GM19023 (cell line): ENCODE measurements at regions not wholly inside any gene's neighbourhood (a gene's known extent, or its start where the extent isn't known, plus 50 kb on each side); places are given as distances from the start of the nearest gene placed in this dataset.
"Not testable (repeated sequence)": the region's sequence is repeated elsewhere in the genome, so short reads cannot be mapped to it uniquely, and the experiment has no call there.

Experiments used
- ATAC-seq: cut with Tn5 transposase; IDR thresholded peaks from one replicate; pipeline ENCODE4 v1.9.1; 2021; ENCODE audit warnings: mild to moderate bottlenecking, moderate library complexity; ENCODE audit not compliant: unreplicated experiment

DNA sequence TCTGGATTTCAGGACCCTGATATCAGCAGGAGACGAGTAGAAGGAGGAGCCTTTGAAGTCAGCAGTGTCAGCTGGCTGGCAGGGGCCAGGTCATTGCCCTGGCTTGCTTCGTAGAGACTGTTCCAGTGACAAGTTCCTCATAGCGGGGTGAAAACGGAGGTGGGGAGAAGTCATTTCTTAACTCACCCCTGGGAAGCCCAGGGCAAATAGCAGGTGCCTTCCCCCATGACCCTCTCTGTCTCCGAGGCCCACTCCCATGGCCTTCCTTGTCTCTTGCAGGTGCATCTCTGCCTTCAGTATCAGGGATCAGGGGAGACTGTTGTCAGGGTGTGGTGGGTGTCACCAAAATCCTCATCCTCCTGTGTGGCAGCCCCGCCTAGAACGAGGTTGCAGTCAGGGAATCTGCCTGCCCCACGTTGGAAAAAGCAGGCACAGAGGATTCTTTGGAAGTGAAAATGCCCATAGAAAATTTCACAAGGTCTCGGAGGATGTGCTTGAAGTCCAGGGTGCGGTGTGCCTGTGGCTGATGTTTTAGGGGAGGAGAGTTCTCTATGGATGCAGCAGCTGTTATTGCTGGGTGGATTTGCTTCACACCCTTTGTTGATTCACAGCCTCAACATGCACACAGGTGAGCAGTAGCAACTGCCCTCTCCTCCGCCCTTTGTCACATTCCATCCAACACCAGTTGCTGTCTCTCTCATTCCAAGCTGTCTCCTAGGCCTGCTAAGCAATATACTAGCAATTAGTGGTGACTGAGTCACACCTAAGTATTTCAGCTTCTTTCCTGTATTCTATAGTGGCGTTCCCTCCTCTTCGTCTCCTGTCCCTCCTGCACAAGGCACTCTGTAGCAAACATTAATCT, 142.6 kb upstream of the FHL2 start:
- ATAC-seq: no peak

DNA sequence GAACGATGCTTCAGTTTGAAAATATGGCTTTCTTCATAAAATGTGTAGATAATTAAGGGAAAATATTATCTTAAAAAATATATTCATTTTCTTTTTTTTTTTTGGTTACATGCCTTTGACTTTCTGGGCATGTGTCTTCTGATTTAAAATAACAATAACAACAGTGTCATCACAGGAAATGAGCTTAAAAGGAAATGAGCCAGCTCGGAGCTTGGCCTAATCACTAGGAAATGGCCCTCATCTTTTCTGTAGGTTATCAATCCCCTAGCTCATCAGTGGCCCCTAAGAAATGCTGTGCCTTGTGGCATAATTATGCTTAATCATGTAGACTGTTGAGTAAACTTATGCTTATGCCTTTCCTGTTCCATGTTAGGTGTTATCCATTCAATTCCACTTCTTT, 141.8 kb upstream of the FHL2 start:
- no peak for ATAC-seq

DNA sequence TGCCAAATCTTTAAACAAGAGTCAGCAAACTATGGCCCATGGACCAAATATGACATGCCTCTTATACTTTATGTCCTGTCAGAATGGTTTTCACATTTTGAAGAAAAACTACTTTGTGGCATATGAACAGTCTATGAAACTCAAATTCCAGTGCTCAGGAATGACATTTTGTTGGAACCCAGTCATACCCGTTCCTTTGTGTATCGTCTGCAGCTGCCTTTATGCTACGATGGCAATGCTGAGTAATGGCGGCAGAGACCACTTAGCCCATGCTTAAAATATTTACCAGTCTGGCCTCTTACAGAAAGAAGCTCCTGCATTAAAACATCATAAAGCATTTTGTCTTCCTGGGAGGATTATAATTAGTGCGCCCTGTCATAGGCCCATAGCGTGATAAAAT, 140.5 kb upstream of the FHL2 start:
- ATAC-seq: no peak

GRCh38 chr2:105538840-105539239, 140.0 kb upstream of the FHL2 start:
- no peak for ATAC-seq

- ATAC-seq: no peak
These were observed 139.1 kb upstream of the FHL2 start for GRCh38 chr2:105537920-105538319.

GRCh38 chr2:105537466-105537865, 138.6 kb upstream of the FHL2 start:
- no peak for ATAC-seq

DNA sequence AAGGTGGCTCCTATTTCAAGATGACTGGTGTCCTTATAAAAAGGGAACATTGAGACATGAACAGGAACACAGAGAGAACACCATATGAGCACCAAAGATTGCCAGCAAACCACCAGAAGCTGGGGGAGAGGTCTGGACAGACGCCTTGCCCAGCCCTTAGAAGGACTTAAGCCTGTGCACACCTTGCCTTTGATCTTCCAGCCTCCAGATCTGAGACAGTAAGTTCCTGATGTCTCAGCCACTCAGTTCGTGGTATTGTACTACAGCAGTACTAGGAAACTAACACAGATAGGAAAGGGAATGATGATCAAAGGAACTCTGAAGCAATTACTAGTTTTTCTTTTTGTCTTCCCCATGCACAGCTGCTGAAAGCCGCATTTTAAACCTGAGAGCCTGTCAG, 137.3 kb upstream of the FHL2 start:
- ATAC-seq: no peak

GRCh38 chr2:105529258-105529657, 130.4 kb upstream of the FHL2 start:
- ATAC-seq: not testable (repeated sequence)

GRCh38 chr2:105526000-105526925, 127.4 kb upstream of the FHL2 start:
- ATAC-seq: no peak

GRCh38 chr2:105525201-105525600, 126.3 kb upstream of the FHL2 start:
- ATAC-seq: no peak

GRCh38 chr2:105522645-105523044, 123.8 kb upstream of the FHL2 start:
- ATAC-seq: no peak

DNA sequence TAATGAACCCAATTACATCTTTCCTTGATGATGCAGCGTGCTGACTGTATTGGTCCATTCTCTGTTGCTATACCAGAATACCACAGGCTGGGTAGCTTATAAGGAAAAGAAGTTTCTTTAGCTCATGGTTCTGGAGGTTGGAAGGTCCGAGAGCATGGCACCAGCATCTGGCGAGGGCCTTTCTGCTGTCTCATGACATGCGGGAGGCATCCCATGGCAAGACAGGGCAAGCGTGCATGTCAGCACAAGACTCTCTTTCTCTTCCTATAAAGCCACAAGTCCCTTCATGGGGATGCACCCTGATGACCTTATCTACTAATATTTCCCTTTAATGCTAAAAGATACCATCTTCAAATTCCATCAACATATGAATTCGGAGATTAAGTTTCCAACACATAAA, 122.8 kb upstream of the FHL2 start:
- ATAC-seq: no peak

GRCh38 chr2:105521176-105521575, 122.3 kb upstream of the FHL2 start:
- no peak for ATAC-seq

DNA sequence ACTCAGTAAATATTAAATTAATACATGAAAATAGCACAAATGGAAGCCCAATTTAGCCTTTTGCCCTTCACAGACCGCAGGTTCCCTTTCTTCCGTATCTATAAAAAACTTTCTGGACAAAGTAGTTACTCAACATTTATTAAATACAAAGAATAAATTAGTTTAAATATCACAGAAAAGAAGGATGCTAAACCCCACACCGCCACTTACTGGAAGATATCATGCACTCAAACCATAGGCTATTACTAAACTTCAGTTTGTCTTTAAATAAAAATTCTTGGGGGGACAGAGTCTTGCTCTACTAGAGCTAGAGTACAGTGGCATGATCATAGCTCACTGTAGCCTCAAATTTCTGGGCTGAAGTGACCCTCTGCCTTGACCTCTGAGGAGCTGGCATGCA, 120.7 kb upstream of the FHL2 start:
- no peak for ATAC-seq

DNA sequence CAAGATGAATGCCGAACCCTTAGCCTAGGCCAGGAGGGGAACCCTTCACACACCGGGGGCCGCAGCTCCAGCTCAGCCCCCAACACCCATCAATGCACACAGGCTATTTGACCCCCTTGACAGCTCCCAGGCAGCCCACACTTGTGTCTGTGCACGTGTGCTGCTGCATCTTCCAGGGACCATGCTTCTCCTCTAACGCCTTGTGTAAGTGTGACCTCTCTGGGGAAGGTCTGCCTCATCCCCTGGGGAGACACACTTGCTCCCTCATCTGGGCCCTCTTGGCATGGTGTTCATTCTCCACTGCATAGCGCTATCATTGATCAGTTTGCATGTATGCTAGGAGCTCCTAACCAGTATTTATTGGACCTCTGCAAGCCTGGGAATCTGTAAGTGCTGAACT, 120.0 kb upstream of the FHL2 start:
- ATAC-seq: no peak

DNA sequence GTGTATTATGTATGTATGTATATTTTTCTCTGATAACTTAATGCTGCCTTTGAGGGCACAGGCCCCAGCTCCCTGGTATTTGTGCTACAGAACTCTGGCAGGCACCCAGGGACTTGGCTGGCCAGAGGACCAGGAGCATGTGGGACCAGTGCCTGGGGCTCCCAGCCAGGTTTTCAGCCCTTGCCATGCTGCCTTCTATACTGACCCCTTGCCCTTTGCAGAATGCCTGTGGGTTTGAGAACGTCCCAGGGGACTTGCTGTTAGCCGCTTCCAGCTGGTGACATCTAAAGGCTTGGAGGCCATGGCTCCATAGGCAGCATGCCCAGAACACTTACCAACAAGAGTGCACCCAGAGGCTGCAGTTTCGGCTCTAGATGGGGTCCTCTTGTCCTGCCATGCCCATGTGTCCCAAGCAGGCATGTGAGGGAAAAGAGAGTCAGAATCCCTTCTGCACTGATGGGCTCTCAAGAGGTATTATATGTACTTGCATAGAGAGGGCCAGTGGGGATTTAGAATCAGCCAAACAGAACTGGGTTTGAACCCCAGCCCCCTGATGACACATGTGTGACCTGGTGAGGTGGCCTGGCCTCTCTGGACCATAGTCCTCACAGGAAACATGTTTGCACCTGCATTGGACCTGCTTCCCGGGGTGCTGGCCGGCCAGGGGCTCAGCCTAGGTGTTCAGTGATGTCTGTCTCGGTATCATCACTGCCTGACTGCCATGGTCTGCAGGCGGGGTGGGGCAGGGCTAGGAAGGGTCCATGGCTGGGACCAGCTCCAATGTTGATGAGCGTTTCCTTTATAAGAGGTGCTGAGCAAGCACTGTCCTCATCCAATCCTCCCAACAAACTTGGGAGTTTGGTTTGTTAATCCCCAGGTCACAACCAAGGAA, 119.2 kb upstream of the FHL2 start:
- ATAC-seq: no peak

- ATAC-seq: no peak
These were observed 116.9 kb upstream of the FHL2 start for GRCh38 chr2:105515581-105516415.

GRCh38 chr2:105514576-105514975, 115.7 kb upstream of the FHL2 start:
- ATAC-seq: no peak

GRCh38 chr2:105510761-105511528, 112.1 kb upstream of the FHL2 start:
- ATAC-seq: no peak
